Naive thymus-derived CD8-positive, alpha-beta T cell (primary cell): ENCODE measurements at regions not wholly inside any gene's neighbourhood (a gene's known extent, or its start where the extent isn't known, plus 50 kb on each side); places are given as distances from the start of the nearest gene placed in this dataset.

Experiments
- ATAC-seq, 2 donors: fragments of 150-1000 bp; cut with Tn5 transposase in 1 of 2; sonication (Bioruptor Pico), chemical (Tn5 transposase) in 1 of 2; 1 replicate in 1 of 2; 2 replicates in 1 of 2; pipeline ENCODE4 v1.10.0; 2021; ENCODE audit warnings: mild to moderate bottlenecking in 2 of 2, moderate library complexity in 2 of 2
- POLR2A ChIA-PET: fragments of 350-600 bp; sonication (Branson Sonifier 250); formaldehyde crosslinking; loops from one replicate; lab custom pipeline; 2021; ENCODE audit warnings: antibody characterized with exemption; lab: Charles Lee
- DNase-seq, 10 donors: peaks; one replicate each; pipeline versions ENCODE4 v3.0.0 to v3.0.0-alpha.2; 2020 to 2022
- H3K27ac Mint-ChIP-seq, 10 donors: one replicate each; pipeline ENCODE4 v1.8.0; 2020 to 2022; ENCODE audit warnings: mild to moderate bottlenecking in 10 of 10, mixed read lengths in 10 of 10, moderate library complexity in 4 of 10, inconsistent platforms in 1 of 10
- H3K27me3 Mint-ChIP-seq, 5 donors: one replicate each; pipeline ENCODE4 v1.8.0; 2021 to 2022; ENCODE audit warnings: mixed read lengths in 5 of 5
- H3K36me3 Mint-ChIP-seq, 3 donors: one replicate each; pipeline ENCODE4 v1.8.0; 2020 to 2022; ENCODE audit warnings: mixed read lengths in 3 of 3, mild to moderate bottlenecking in 2 of 3, inconsistent platforms in 1 of 3
- H3K4me1 Mint-ChIP-seq, 4 donors: one replicate each; pipeline ENCODE4 v1.8.0; 2021 to 2022; ENCODE audit warnings: mixed read lengths in 4 of 4
- H3K4me3 Mint-ChIP-seq, 10 donors: one replicate each; pipeline ENCODE4 v1.8.0; 2020 to 2022; ENCODE audit warnings: mild to moderate bottlenecking in 10 of 10, mixed read lengths in 10 of 10, moderate library complexity in 6 of 10, inconsistent platforms in 1 of 10
- H3K9me3 Mint-ChIP-seq, 9 donors: one replicate each; pipeline ENCODE4 v1.8.0; 2020 to 2022; ENCODE audit warnings: mixed read lengths in 9 of 9, mild to moderate bottlenecking in 3 of 9, inconsistent platforms in 1 of 9, moderate library complexity in 1 of 9

DNA sequence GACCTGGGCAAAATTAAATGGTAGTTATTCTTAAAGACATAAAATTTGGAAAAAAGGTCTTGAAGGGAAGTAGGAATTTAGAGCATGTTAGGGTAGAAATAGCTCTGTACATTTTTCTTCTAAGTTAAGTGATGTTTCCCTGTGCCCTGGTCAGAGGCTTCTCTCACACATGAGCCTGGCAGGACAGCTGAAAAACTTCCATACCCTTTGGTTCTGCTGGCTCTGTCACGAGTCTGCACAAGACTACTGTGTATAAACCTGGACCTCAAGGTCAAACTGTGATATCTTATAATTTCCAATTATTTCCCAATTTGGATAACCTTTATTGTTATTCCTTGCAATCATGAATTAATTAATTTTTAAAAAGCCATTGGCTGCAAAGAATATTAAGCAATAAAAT lies 664.7 kb downstream of the BCL11A start:
- POLR2A ChIA-PET = interaction anchor here (1.5 to 2.1 kb wide), 3 partner anchors 10 to 21 kb away, joined by 4 to 6 read pairs (median 5); no protein-coding TSS in a partner anchor
- ATAC-seq (no peak), DNase-seq (no peak)
- Mint-ChIP-seq H3K36me3 (no peaks in the 10 kb centered on the region), H3K4me3 (peak overlapping the region in 8 of 10 donors; percentile 23 to 77 (median 65)), H3K4me1 (peaks cover 37 to 59% (median 52%) of the 10 kb centered on the region in 4 donors), H3K27ac (peak overlapping the region; percentile 57 to 97 (median 86)), H3K27me3 (no peaks in the 10 kb centered on the region), H3K9me3 (no peaks in the 10 kb centered on the region)

- ATAC-seq = peak; percentile 96 to 97
- H3K4me1 Mint-ChIP-seq = peaks cover 37 to 61% (median 53%) of the 10 kb centered on the region in 4 donors
These were observed 665.4 kb downstream of the BCL11A start for GRCh38 chr2:59888015-59888414.

GRCh38 chr2:59887366-59887765 lies 666.1 kb downstream of the BCL11A start:
- H3K4me3 Mint-ChIP-seq = peak overlapping the region; percentile 46 to 77 (median 65)

More at GRCh38 chr2:59888015-59888414, 665.4 kb downstream of the BCL11A start:
- Mint-ChIP-seq H3K27me3 (no peaks in the 10 kb centered on the region), H3K27ac (peak overlapping the region; percentile 57 to 97 (median 86)), H3K9me3 (no peaks in the 10 kb centered on the region), H3K36me3 (no peaks in the 10 kb centered on the region), H3K4me3 (peak overlapping the region; percentile 46 to 77 (median 65))
- DNase-seq = peak; percentile 21 to 92 (median 74)
- POLR2A ChIA-PET = interaction anchor here (1.5 to 2.1 kb wide), 3 partner anchors 11 to 22 kb away, joined by 4 to 6 read pairs (median 5); no protein-coding TSS in a partner anchor

DNA sequence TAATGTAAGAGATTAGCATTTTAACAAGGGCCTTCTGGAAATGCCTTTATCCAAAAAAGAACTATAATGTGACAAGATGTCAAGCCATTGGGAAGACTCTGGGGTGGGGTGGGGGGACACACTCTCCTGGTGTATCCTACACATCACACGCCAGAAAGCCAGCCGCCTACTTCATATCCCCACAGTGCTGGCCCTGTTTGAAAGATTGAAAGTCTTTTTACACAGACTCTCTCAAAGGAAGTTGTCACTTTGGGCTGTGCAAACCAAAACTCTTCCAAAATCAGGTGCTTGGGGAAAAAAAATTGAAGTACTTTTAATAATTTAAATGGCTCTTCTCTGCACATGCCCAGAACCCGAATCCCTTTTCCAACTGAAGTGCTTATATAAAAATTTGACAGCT lies 666.7 kb downstream of the BCL11A start:
- POLR2A ChIA-PET = interaction anchor here (1.9 to 2.1 kb wide), 2 partner anchors 15 to 23 kb away, joined by 5 to 6 read pairs; no protein-coding TSS in a partner anchor
- no peaks in the 10 kb centered on the region for H3K9me3 Mint-ChIP-seq
- no peaks in the 10 kb centered on the region for H3K27me3 Mint-ChIP-seq
- H3K4me3 Mint-ChIP-seq = peak overlapping the region; percentile 43 to 77 (median 61)
- ATAC-seq (no peak), DNase-seq (peak in 1 of 10 donors; percentile 21)
- peaks cover 40 to 61% (median 53%) of the 10 kb centered on the region in 4 donors for H3K4me1 Mint-ChIP-seq
- H3K27ac Mint-ChIP-seq = peak overlapping the region; percentile 67 to 97 (median 90)
- H3K36me3 Mint-ChIP-seq = no peaks in the 10 kb centered on the region

More at GRCh38 chr2:59887366-59887765, 666.1 kb downstream of the BCL11A start:
- ATAC-seq = no peak
- POLR2A ChIA-PET = interaction anchor here (1.5 to 2.1 kb wide), 3 partner anchors 11 to 23 kb away, joined by 4 to 6 read pairs (median 5); no protein-coding TSS in a partner anchor
- no peaks in the 10 kb centered on the region for H3K27me3 Mint-ChIP-seq
- no peaks in the 10 kb centered on the region for H3K36me3 Mint-ChIP-seq
- peak overlapping the region; percentile 57 to 97 (median 86) for H3K27ac Mint-ChIP-seq
- no peaks in the 10 kb centered on the region for H3K9me3 Mint-ChIP-seq
- DNase-seq = no peak
- peaks cover 39 to 61% (median 53%) of the 10 kb centered on the region in 4 donors for H3K4me1 Mint-ChIP-seq

DNA sequence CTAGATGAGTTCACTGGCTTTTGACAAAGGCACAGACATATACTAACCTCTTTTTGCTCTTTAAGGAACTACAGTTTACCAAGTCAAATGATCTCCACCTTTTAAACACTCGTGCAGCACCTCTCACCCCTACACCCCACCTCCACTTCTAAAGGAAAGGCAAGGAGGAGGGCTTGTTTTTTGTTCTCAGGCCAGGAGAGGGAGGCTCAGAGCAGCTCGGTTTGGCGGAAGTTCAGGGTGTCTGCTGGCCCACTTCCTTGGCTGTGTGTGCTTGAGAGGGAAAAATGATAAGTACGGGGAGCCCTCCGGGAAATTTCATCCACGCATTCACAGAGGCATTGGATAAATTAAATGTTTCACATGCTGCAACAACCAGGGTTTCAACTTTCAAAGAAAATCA lies 667.9 kb downstream of the BCL11A start:
- DNase-seq (peak in 9 of 10 donors; percentile 5 to 76 (median 41)), ATAC-seq (peak; percentile 40 to 46)
- no peaks in the 10 kb centered on the region for H3K36me3 Mint-ChIP-seq
- H3K4me1 Mint-ChIP-seq = peaks cover 34 to 53% (median 47%) of the 10 kb centered on the region in 4 donors
- H3K27me3 Mint-ChIP-seq = no peaks in the 10 kb centered on the region
- POLR2A ChIA-PET = no interaction called here
- H3K9me3 Mint-ChIP-seq = no peaks in the 10 kb centered on the region
- H3K4me3 Mint-ChIP-seq = peak overlapping the region; percentile 44 to 85 (median 68)
- H3K27ac Mint-ChIP-seq = peak overlapping the region; percentile 67 to 97 (median 88)

DNA sequence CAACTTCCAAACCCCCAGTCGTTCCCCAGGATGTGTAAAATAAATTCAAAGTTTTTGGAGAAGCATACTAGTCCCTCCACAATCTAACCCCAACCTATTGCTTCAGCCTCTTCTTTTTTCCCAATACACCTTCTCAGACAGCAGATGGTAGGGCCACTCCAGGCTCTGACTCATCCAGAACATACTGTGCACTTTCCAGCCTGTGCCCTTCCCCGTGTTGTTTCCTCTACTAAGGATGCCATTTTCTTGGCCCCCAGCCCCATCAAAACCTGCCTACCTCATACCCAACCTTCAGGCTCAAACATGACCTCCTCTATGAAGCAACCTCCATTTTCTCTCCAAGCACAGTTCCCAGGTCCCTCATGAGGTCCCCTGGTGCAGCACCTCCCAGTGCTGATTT lies 669.3 kb downstream of the BCL11A start:
- POLR2A ChIA-PET = interaction anchor here (0.6 kb wide), 1 partner anchor 1814 kb away, joined by 5 read pairs; no protein-coding TSS in a partner anchor
- Mint-ChIP-seq H3K27me3 (no peaks in the 10 kb centered on the region), H3K9me3 (no peaks in the 10 kb centered on the region), H3K36me3 (no peaks in the 10 kb centered on the region), H3K4me3 (peak overlapping the region in 1 of 10 donors; percentile 52), H3K4me1 (peaks cover 36 to 48% (median 45%) of the 10 kb centered on the region in 4 donors), H3K27ac (peak overlapping the region in 5 of 10 donors; percentile 7 to 88 (median 49))
- ATAC-seq = no peak
- no peak for DNase-seq

GRCh38 chr2:59882822-59883221 lies 670.6 kb downstream of the BCL11A start:
- ATAC-seq (no peak), DNase-seq (no peak)
- Mint-ChIP-seq H3K27me3 (no peaks in the 10 kb centered on the region), H3K4me1 (peaks cover 31 to 38% (median 34%) of the 10 kb centered on the region in 4 donors), H3K27ac (peak overlapping the region in 1 of 10 donors; percentile 88), H3K36me3 (no peaks in the 10 kb centered on the region), H3K4me3 (no peak overlapping the region), H3K9me3 (no peaks in the 10 kb centered on the region)
- POLR2A ChIA-PET = no interaction called here

DNA sequence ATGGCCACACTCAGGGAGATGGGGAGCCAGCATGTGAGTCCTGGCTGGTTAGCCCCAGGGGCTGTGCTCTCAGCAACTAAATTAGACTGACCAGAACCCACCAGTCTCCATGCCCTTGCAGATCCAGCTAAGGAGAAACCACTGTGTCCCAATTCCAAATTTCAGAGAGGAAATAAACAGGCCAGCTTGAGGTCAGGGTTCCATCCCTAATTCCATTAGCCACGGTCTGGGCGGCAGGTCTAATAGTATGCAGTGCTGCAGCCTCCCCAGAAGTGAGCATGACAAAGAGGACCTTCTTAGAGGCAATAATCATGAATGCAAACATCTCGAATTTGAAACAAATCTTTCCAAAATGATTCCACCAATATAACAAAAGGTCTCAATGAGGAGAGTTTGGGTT lies 671.2 kb downstream of the BCL11A start:
- ATAC-seq (no peak), DNase-seq (no peak)
- Mint-ChIP-seq H3K27ac (peak overlapping the region in 2 of 10 donors; percentile 64 to 72), H3K36me3 (no peaks in the 10 kb centered on the region), H3K9me3 (no peaks in the 10 kb centered on the region), H3K4me3 (no peak overlapping the region), H3K27me3 (no peaks in the 10 kb centered on the region), H3K4me1 (peaks cover 25 to 33% (median 29%) of the 10 kb centered on the region in 4 donors)
- POLR2A ChIA-PET = no interaction called here

DNA sequence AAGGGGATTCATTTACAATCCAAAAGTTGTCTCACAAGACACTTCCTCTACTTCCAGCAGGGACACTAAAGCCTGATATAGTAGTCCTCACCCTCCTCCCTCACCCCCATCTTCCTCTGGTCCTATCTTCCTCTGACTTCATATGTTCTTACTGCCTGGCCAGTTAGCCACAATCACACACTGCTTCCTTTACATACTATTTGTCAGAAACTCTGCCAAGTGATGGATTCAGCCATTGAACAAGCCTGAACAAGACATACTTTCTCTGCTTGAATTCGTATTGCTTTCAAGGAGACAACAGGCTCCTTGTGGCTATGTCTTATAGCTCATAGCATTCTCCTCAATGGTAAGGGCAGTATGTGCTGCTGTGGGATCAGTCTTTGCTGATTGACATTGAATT lies 672.2 kb downstream of the BCL11A start:
- no peak overlapping the region for H3K4me3 Mint-ChIP-seq
- ATAC-seq (no peak), DNase-seq (no peak)
- H3K4me1 Mint-ChIP-seq = peaks cover 16 to 24% (median 20%) of the 10 kb centered on the region in 4 donors
- H3K9me3 Mint-ChIP-seq = no peaks in the 10 kb centered on the region
- POLR2A ChIA-PET = no interaction called here
- no peaks in the 10 kb centered on the region for H3K36me3 Mint-ChIP-seq
- H3K27me3 Mint-ChIP-seq = no peaks in the 10 kb centered on the region
- no peak overlapping the region for H3K27ac Mint-ChIP-seq

GRCh38 chr2:59879700-59880131 lies 673.7 kb downstream of the BCL11A start:
- ATAC-seq (no peak), DNase-seq (no peak)
- H3K9me3 Mint-ChIP-seq = no peaks in the 10 kb centered on the region
- no peaks in the 10 kb centered on the region for H3K27me3 Mint-ChIP-seq
- peak overlapping the region in 1 of 10 donors; percentile 53 for H3K27ac Mint-ChIP-seq
- POLR2A ChIA-PET = no interaction called here
- peaks cover 3 to 16% (median 12%) of the 10 kb centered on the region in 4 donors for H3K4me1 Mint-ChIP-seq
- H3K36me3 Mint-ChIP-seq = no peaks in the 10 kb centered on the region
- H3K4me3 Mint-ChIP-seq = no peak overlapping the region

DNA sequence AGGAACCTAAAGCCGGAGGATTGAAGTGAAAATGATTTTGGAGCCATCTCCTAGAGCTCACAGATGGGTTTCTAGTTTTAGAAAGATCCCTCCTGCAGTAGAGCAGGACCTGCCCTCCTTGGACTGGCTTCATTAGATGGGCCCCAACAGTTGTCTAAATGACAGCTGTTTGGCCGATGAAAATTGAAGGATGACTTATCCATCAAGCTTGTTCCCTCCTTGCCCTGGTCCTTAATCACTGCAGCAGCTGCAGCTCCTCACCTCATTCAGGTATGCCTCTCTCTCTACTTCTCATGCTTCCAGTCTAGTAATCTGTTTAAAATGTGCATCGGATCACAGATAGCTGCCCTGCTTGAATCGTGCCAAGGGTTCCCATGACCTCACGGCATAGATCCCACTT lies 677.6 kb downstream of the BCL11A start:
- ATAC-seq (no peak), DNase-seq (no peak)
- H3K9me3 Mint-ChIP-seq = no peaks in the 10 kb centered on the region
- H3K36me3 Mint-ChIP-seq = no peaks in the 10 kb centered on the region
- no peaks in the 10 kb centered on the region for H3K27me3 Mint-ChIP-seq
- no peak overlapping the region for H3K4me3 Mint-ChIP-seq
- POLR2A ChIA-PET = no interaction called here
- H3K27ac Mint-ChIP-seq = no peak overlapping the region
- peaks cover 0 to 8% (median 3%) of the 10 kb centered on the region in 4 donors for H3K4me1 Mint-ChIP-seq

DNA sequence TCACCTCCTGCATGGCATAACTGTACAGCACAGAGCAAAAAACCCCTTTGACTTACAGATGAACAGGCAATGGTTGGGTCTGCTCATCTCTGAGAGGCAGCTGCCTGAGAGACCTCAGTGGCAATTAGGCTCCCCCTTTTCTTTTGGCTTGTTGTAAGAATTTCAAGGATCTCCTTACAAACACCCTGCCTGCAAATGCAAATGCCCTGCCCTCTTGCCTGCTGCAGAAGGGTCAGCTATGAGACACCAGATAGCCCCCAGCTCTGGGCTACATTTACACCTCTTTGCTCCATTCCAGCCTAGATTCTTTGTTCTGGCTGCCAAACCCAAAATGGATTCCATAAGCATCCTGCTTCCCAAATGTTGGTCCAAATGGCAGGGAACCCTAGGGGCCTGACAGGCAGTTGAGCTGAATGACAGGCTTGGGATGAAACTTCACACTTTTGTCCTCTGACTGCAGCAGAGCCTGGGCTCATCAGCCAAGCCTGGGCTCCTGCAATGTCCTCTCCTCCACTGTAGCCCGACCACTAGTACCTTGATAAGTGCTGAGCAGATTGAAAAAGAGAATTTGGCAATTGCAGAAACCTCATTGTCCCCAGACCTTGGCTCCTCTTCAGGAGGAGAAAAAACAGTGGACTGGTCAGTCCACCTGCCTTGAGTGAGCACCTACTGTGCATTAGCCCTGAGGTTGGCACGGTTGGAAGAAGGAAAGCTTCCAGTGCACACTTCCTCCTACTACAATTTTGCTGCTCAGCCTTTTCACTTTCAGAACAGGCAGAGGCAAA lies 678.3 kb downstream of the BCL11A start:
- POLR2A ChIA-PET = no interaction called here
- H3K27ac Mint-ChIP-seq = no peak overlapping the region

GRCh38 chr2:59874361-59874760 lies 679.1 kb downstream of the BCL11A start:
- Mint-ChIP-seq H3K27me3 (no peaks in the 10 kb centered on the region), H3K9me3 (no peaks in the 10 kb centered on the region), H3K4me3 (no peak overlapping the region), H3K36me3 (no peaks in the 10 kb centered on the region), H3K27ac (no peak overlapping the region), H3K4me1 (peaks cover 0 to 6% (median 3%) of the 10 kb centered on the region in 4 donors)
- ATAC-seq (no peak), DNase-seq (no peak)
- POLR2A ChIA-PET = no interaction called here

More for the DNA sequence above, 678.3 kb downstream of the BCL11A start:
- no peaks in the 10 kb centered on the region for H3K27me3 Mint-ChIP-seq
- H3K36me3 Mint-ChIP-seq = no peaks in the 10 kb centered on the region
- no peak for DNase-seq
- no peaks in the 10 kb centered on the region for H3K9me3 Mint-ChIP-seq
- ATAC-seq = no peak
- H3K4me3 Mint-ChIP-seq = no peak overlapping the region
- H3K4me1 Mint-ChIP-seq = peaks cover 0 to 8% (median 3%) of the 10 kb centered on the region in 4 donors
